Natural killer cell (primary cell): ENCODE measurements at regions not wholly inside any gene's neighbourhood (a gene's known extent, or its start where the extent isn't known, plus 50 kb on each side); places are given as distances from the start of the nearest gene placed in this dataset.

ENCODE experiments used
- ATAC-seq, 3 donors: fragments of 150-1000 bp in 2 of 3; fragments of 200-7000 bp in 1 of 3; cut with Tn5 transposase; 1 replicate in 1 of 3; 2 replicates in 2 of 3; pipeline ENCODE4 v1.10.0; 2021; ENCODE audit warnings: mild to moderate bottlenecking in 2 of 3, moderate library complexity in 2 of 3
- DNase-seq, 2 donors: peaks; one replicate each; pipeline versions ENCODE4 v3.0.0 to v3.0.0-alpha.2; 2013 to 2021; ENCODE audit warnings: mixed read lengths in 1 of 2
- H3K27ac ChIP-seq: one replicate; pipeline ENCODE4 v1.5.1; 2013; ENCODE audit warnings: mild to moderate bottlenecking, low read length
- H3K27me3 ChIP-seq: one replicate; pipeline ENCODE4 v1.6.1; 2013; ENCODE audit warnings: low read length; ENCODE audit not compliant: control insufficient read depth, insufficient read depth
- H3K36me3 ChIP-seq: one replicate; pipeline ENCODE4 v1.6.1; 2013; ENCODE audit warnings: low read length; ENCODE audit not compliant: control insufficient read depth, insufficient read depth
- H3K4me1 ChIP-seq: one replicate; pipeline ENCODE4 v1.6.1; 2013; ENCODE audit warnings: low read length; ENCODE audit not compliant: control insufficient read depth, insufficient read depth
- H3K4me3 ChIP-seq: one replicate; pipeline ENCODE4 v1.5.1; 2013; ENCODE audit warnings: low read length
- H3K9me3 ChIP-seq: one replicate; pipeline ENCODE4 v1.6.1; 2013; ENCODE audit warnings: low read length; ENCODE audit not compliant: control insufficient read depth, insufficient read depth
- H3K27ac Mint-ChIP-seq, 2 donors: one replicate each; pipeline ENCODE4 v1.8.0; 2022; ENCODE audit warnings: mild to moderate bottlenecking in 2 of 2, mixed read lengths in 2 of 2, moderate library complexity in 1 of 2
- H3K27me3 Mint-ChIP-seq, 2 donors: one replicate each; pipeline ENCODE4 v1.8.0; 2022; ENCODE audit warnings: low read depth in 2 of 2, mixed read lengths in 2 of 2
- H3K36me3 Mint-ChIP-seq: one replicate; pipeline ENCODE4 v1.8.0; 2022; ENCODE audit warnings: mixed read lengths
- H3K4me1 Mint-ChIP-seq, 2 donors: one replicate each; pipeline ENCODE4 v1.8.0; 2022; ENCODE audit warnings: mixed read lengths in 2 of 2
- H3K4me3 Mint-ChIP-seq: one replicate; pipeline ENCODE4 v1.8.0; 2022; ENCODE audit warnings: mild to moderate bottlenecking, moderate library complexity, mixed read lengths
- H3K9me3 Mint-ChIP-seq, 2 donors: one replicate each; pipeline ENCODE4 v1.8.0; 2022; ENCODE audit warnings: mixed read lengths in 2 of 2
- WGBS: methylation state at CpG from one replicate; pipeline ENCODE4 v1.1.7; 2013; ENCODE audit warnings: missing lambda C conversion rate; ENCODE audit not compliant: insufficient coverage; 5-methylcytosine and 5-hydroxymethylcytosine counted together
- intact Hi-C: fragments of 100-400 bp; cut with micrococcal nuclease; formaldehyde crosslinking; loops from one replicate; pipeline ENCODE4 v1.14.2; 2022
- TF ChIP-seq, protein P1 (sequence below): fragments of 200-600 bp; IDR thresholded peaks from one replicate; pipeline ENCODE4 v1.8.0; 2022; ENCODE audit warnings: antibody characterized with exemption

- peaks cover 0 to 4% of the 10 kb centered on the region in 2 donors for H3K4me1 Mint-ChIP-seq
- H3K4me3 ChIP-seq = no peak overlapping the region
- intact Hi-C loops = no loop called here
- no peak overlapping the region for H3K27ac ChIP-seq
- ATAC-seq = no peak
- peaks cover 0 to 4% of the 10 kb centered on the region in 2 donors for H3K27me3 Mint-ChIP-seq
- no peaks in the 10 kb centered on the region for H3K27me3 ChIP-seq
- no peaks in the 10 kb centered on the region for H3K4me1 ChIP-seq
- H3K27ac Mint-ChIP-seq = no peak overlapping the region
- H3K4me3 Mint-ChIP-seq = no peak overlapping the region
- WGBS = 97% methylated on average over 9 of the region's 9 CpGs
- no peaks in the 10 kb centered on the region for H3K36me3 ChIP-seq
- H3K36me3 Mint-ChIP-seq = no peaks in the 10 kb centered on the region
- TF ChIP-seq, protein P1, sequence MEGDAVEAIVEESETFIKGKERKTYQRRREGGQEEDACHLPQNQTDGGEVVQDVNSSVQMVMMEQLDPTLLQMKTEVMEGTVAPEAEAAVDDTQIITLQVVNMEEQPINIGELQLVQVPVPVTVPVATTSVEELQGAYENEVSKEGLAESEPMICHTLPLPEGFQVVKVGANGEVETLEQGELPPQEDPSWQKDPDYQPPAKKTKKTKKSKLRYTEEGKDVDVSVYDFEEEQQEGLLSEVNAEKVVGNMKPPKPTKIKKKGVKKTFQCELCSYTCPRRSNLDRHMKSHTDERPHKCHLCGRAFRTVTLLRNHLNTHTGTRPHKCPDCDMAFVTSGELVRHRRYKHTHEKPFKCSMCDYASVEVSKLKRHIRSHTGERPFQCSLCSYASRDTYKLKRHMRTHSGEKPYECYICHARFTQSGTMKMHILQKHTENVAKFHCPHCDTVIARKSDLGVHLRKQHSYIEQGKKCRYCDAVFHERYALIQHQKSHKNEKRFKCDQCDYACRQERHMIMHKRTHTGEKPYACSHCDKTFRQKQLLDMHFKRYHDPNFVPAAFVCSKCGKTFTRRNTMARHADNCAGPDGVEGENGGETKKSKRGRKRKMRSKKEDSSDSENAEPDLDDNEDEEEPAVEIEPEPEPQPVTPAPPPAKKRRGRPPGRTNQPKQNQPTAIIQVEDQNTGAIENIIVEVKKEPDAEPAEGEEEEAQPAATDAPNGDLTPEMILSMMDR = no peak
- no peak for DNase-seq
- H3K9me3 Mint-ChIP-seq = no peaks in the 10 kb centered on the region
- no peaks in the 10 kb centered on the region for H3K9me3 ChIP-seq
These were observed 54.5 kb downstream of the CLDN34 start for GRCh38 chrX:10021461-10022272.

DNA sequence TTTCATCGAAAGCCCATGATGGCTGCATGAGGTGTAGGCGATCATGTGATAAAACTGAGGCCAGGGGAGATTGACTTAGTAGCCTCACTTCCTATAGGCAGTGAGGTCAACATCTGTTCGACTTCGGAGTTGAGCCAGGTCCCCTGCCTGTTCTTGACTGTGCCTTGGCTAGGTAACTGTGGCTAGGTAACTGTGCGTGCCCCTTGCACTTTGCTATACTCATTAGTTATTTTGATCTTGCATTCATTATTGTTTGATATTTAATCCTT, 55.0 kb downstream of the CLDN34 start:
- H3K36me3 ChIP-seq = no peaks in the 10 kb centered on the region
- no peak overlapping the region for H3K27ac ChIP-seq
- no peaks in the 10 kb centered on the region for H3K9me3 ChIP-seq
- no peak overlapping the region for H3K4me3 ChIP-seq
- Mint-ChIP-seq H3K4me3 (no peak overlapping the region), H3K36me3 (no peaks in the 10 kb centered on the region), H3K27ac (no peak overlapping the region), H3K27me3 (no peaks in the 10 kb centered on the region), H3K4me1 (no peaks in the 10 kb centered on the region), H3K9me3 (no peaks in the 10 kb centered on the region)
- ATAC-seq (no peak), DNase-seq (no peak)
- TF ChIP-seq, protein P1 = no peak
- no peaks in the 10 kb centered on the region for H3K27me3 ChIP-seq
- H3K4me1 ChIP-seq = no peaks in the 10 kb centered on the region
- intact Hi-C loops = no loop called here
- 97% methylated on average over 4 of the region's 5 CpGs for WGBS

DNA sequence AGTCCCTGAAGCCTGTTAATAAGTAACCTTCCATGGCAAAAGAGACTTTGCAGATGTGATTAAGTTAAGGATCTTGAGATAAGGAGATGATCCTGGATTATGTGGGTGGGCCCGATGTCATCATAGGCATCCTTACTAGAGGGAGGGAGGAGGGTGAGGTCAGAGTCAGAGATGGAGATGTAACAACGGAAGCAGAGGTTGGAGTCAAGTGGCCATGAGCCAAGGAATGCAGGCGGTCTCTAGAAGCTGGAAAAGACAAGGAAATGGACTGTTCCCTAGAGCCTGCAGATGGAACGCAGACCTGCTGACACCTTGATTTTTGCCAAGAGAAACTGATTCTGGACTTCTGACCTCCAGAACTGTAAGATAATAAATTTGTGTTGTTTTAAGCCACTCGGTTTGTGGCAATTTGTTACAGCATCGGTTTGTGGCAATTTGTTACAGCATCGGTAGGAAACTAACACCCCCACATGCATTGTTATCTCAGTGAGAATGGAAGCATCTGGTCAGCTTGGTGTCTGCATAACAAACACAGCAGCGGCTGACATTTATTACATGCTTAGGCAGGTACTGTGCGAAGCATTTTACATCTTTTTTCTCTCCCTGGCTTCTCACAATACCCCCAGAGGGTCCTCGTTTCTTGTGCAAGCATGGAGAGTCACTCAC, 55.6 kb downstream of the CLDN34 start:
- Mint-ChIP-seq H3K9me3 (no peaks in the 10 kb centered on the region), H3K4me3 (no peak overlapping the region), H3K27ac (no peak overlapping the region), H3K36me3 (no peaks in the 10 kb centered on the region), H3K27me3 (peaks cover 0 to 2% of the 10 kb centered on the region in 2 donors), H3K4me1 (no peaks in the 10 kb centered on the region)
- Histone ChIP-seq H3K27ac (no peak overlapping the region), H3K4me3 (no peak overlapping the region), H3K9me3 (no peaks in the 10 kb centered on the region), H3K27me3 (no peaks in the 10 kb centered on the region), H3K4me1 (no peaks in the 10 kb centered on the region), H3K36me3 (no peaks in the 10 kb centered on the region)
- TF ChIP-seq, protein P1 = no peak
- DNase-seq = no peak
- ATAC-seq = no peak
- intact Hi-C loops = no loop called here
- 92% methylated on average over 7 of the region's 10 CpGs for WGBS
